Epidermal melanocyte (primary cell): ENCODE measurements at regions not wholly inside any gene's neighbourhood (a gene's known extent, or its start where the extent isn't known, plus 50 kb on each side); places are given as distances from the start of the nearest gene placed in this dataset.
A peak's percentile ranks its signal among the peaks of the same experiment; 100 is the strongest.
"Not testable (repeated sequence)": the region's sequence is repeated elsewhere in the genome, so short reads cannot be mapped to it uniquely, and the experiment has no call there.

Experiments
- DNase-seq: peaks from one replicate; pipeline ENCODE4 v3.0.0; 2011; ENCODE audit warnings: low spot score; ENCODE audit not compliant: insufficient read length

DNA sequence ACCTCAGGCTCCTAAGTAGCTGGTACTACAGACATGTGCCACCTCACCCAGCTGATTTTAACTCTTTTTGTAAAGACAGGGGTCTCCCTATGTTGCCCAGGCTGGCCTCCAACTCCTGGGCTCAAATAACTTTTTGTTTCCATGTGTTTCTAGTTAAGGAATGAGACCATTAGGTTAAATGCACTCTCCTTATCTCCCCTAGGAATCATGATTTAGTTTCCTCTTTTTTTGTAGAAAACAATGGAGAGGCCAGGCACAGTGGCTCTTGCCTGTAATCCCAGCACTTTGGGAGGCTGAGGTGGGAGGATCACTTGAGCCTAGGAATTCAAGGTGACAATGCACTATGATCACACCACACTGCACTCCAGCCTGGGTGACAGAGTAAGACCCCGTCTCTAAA is 198.8 kb upstream of the C2CD4B start:
- no peak for DNase-seq

- no peak for DNase-seq
These were observed 200.8 kb upstream of the C2CD4B start for GRCh38 chr15:62365795-62366442.

DNA sequence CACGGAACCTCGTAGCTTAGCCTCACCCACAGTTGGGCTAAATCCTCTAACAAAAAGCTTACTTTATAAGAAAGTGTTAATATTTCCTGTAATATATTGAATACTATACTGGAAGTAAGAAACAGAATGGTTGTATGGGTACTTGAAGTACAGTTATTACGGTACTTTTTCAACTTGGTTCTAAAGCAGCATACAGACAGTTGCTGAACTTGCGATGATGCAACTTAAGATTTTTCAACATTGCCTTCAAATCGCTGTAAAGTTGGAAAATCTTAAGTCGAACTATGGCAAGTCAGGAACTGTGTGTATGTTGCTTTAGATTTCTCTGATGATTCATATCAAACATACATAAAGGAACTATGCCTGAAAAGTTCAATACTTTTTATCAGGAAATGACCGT is 204.4 kb upstream of the C2CD4B start:
- no peak for DNase-seq

- DNase-seq: not testable (repeated sequence)
These were observed 206.6 kb upstream of the C2CD4B start for GRCh38 chr15:62371683-62372082.

DNA sequence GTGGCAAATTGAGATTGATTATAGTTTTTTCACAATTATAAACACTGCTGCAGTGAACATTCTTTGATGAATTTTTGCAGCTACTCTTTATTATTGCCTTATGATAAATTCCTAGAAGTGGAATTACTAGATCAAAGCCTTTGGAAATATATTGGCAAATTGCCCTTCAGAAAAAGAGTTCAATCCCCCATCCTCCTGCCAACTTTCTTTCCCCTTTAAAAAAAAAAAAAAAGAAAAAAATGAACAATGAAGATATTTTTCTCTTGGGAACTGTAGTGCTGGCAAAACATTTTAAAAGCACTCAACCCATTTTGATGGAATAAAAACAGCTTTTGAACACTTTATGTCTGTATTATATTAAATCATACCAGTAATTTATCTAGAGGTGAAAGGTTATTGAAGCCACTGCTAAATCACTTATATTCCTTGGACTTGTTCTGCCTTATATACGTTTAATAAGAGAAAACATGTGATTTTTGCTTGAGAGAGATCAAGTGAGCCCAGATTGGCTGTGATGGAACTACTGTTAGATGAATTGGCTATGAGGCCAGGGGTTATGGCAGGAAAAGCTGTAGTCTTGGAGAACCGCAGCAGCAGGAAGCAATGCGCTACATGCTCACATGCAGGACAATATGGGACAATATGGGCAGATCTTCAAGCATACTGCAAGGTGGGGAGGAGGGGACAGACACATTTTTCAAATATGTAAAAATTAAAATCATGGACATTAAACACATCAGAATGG is 212.8 kb upstream of the C2CD4B start:
- no peak for DNase-seq

GRCh38 chr15:62378772-62379498 is 213.8 kb upstream of the C2CD4B start:
- DNase-seq: no peak

GRCh38 chr15:62380011-62380410 is 214.9 kb upstream of the C2CD4B start:
- no peak for DNase-seq

- no peak for DNase-seq
These were observed 217.0 kb upstream of the C2CD4B start for GRCh38 chr15:62382046-62382445.

- DNase-seq: peak; percentile 77
These were observed 225.1 kb upstream of the C2CD4B start, which contains the start of gene TLN2 for GRCh38 chr15:62389885-62390790. TSS of gene TLN2 (plus strand) at chr15:62390550.

GRCh38 chr15:62390791-62391640 is 225.9 kb upstream of the C2CD4B start:
- DNase-seq: no peak

DNA sequence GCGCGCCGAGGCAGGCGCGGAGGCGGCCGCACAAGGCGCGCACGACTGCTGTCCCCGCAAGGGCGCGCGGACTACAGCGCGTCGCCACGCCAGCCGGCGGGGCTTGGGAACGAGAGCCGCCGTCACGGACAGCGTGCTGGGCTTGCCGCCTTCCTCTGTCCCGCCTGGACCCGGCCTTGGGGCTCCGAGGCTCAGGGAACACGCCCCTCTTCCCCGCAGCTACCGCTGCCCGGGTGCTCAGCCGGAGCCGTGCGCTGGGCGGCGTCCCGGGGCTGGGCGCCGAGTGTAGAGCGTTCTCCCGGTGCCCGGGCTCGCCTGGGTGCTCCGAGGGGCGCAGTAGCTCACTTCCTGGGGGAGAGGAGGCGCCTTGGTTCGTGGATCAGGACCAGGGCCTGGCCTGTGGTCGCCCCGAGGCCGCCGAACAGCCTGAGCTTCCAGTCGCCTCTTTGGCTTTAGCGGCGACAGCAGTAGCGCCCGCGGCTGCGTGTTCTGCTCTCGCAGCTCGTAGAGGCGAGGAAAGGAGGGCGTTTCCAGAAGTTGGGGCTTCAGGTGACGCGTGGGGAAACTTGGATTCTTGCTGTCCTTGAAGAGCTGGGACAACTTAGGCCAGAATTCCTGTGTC is 226.7 kb upstream of the C2CD4B start:
- DNase-seq: no peak

DNA sequence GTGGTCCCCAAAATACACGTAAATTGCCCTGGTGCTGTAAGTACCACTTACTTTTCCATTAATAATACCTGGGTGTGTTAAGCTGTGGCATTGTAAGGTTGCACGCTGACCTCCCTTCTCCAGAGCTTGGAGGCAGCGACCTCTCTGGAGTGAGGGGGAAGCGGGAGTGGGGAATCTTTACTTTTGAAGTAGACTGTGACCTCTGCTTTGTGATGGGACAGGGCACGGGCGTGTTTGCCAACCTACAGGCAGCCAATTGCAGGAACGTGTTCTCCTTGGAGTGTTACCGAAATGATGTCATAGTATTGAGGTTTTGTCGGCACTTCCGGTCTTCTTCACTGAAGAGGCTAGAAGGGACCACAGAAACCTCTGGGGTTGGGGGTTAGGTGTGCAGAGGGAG is 227.3 kb upstream of the C2CD4B start:
- no peak for DNase-seq

DNA sequence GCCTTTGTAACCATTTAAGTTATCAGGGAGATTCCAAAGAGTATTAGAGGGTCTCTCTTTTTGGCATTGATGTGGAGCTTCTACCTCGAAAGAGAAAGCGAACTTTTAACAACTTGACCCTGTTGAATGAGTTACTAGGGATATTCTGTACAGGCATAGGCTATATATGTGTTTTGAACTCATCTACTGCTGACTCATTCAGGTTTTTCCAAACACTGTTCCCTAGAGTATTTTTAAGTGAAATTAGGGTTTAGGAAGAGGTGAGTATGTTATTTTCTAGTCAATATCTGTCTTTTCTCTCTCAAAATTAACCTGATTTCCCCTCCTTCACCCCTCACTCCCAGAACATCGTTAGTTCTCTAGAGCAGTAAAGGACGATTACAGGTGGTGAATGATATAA is 228.1 kb upstream of the C2CD4B start:
- DNase-seq: no peak

GRCh38 chr15:62394079-62394478 is 229.0 kb upstream of the C2CD4B start:
- DNase-seq: no peak

GRCh38 chr15:62400778-62401177 is 235.7 kb upstream of the C2CD4B start:
- no peak for DNase-seq

DNA sequence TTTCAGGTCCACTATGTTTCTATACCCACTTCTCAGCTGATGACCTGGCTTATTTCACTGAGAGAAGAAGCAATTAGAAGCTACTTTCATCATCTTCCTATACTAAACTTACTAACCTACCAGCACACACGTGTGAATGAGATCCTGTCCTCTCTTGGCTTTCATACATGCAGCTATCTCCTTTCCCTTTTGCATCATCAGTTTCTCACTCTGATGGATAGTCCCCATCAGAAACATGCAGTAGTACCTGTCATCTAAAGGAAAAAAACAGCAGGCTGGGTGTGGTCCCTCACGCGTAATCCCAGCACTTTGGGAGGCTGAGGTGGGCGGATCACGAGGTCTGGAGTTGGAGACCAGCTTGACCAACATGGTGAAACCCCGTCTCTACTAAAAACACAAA is 237.6 kb upstream of the C2CD4B start:
- DNase-seq: no peak

DNA sequence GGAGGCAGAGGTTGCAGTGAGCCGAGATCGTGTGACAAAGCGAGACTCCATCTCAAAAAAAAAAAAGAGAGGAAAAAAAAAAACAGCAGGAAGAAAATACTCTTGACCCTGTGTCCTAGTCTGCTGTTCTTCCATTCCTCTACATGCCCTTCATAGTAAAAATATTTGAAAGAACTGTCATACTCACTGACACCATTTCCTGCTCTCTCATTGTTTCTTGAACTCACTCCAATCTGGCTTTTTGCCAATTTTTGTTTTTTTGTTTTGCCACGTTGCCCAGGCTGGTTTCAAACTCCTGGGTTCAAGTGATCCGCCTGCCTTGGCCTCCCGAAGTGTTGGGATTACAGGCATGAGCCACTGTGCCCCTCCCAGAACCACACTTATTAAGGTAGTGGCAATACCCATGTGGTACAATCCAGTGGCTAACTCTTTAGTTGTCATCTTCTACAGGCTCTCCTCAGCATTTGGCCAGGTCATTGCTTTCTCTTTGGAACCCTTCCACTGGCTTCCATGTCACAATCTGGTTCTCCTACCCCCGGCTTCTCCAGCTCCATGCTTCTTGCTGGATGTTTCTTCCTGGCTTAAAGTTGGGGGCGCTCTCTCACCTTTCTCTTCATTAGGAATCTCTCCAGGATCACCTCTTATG is 238.2 kb upstream of the C2CD4B start:
- no peak for DNase-seq

DNA sequence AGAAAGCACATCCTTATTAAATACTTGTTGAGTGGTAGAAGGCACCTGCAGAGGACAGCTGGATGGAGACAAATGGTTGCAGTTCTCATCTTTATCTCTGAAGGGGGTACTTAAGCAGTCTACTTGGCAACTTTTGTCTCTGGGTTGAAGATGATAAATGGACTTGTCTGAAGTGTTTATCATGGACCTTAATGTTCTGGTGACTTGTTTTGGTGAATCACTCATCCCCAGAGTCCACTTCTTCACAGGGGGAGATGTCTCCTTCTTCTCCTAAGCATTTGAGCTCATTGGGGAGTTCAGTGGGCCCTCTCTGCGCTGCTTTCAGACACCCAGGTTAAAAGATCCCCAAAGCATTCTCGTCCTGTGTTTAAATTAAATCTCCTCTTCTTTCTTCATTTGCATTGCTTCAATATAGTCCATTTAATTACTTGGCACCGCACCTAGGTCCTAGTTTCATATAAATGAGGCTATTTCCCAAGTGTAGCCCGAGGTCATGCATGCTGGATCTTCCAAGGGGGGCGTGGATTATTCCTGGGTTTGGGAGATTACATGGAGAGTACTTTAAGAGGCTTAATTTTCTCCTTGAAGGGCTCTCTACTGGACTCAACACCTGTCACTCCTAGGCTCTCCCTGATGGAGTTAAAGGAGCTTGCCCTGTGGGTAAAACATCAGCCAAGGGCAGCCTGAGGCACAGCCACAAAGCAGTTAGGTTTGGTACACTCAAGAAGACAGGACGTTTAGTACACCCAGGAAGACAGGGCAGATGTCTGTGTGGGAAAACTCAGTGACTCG is 239.3 kb upstream of the C2CD4B start:
- no peak for DNase-seq
